ENCODE measurements at regions not wholly inside any gene's neighbourhood (a gene's known extent, or its start where the extent isn't known, plus 50 kb on each side); places are given as distances from the start of the nearest gene placed in this dataset.

GRCh38 chr9:88641456-88642240, 106.7 kb downstream of the NXNL2 start:
- ChIA-PET CTCF (no interaction called here), POLR2A (no interaction called here)
- H3K4me1 Mint-ChIP-seq (ENCODE audit: low read depth, unreplicated experiment), result no peaks in the 10 kb centered on the region

DNA sequence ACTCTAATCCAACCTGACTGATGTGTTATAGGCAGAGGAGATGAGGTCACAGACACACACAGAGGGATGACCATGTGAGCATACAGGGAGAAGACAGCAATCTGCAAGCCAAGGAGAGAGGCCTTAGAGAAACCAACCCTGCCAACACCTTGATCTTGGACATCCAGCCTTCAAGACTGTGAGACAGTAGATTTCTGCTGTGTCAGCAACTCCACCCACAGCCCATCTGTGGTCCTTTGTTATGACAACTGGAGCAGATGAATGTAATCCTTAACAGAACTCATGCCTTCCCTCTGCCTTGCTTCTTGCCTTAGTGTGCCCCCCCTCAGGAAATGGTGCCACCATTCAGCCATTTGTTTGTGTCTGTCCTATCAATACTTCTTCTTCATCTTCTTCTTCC, 107.4 kb downstream of the NXNL2 start:
- intact Hi-C loops (cut with micrococcal nuclease; ENCODE audit: unreplicated experiment), result no loop called here
- no peak overlapping the region for H3K27ac Mint-ChIP-seq (ENCODE audit: unreplicated experiment)
- no peaks in the 10 kb centered on the region for H3K27me3 ChIP-seq (replicated peaks; ENCODE audit: control insufficient read depth, insufficient read depth, low read length)
- TF ChIP-seq CTCF (IDR thresholded peaks at IDR 0.05; ENCODE audit: insufficient read depth in 1 of 2, low read depth in 1 of 2, low read length in 1 of 2, severe bottlenecking in 1 of 2, unreplicated experiment in 1 of 2), result no peak
- H3K27me3 Mint-ChIP-seq (ENCODE audit: insufficient read depth, unreplicated experiment), result no peaks in the 10 kb centered on the region
- DNase-seq, result no peak
- no peaks in the 10 kb centered on the region for H3K4me1 Mint-ChIP-seq (ENCODE audit: low read depth, unreplicated experiment)
- no TSS peak for BruUV-seq (replicated peaks)
- no peaks in the 10 kb centered on the region for H3K36me3 ChIP-seq (ENCODE audit: control insufficient read depth, insufficient read depth, low read length)
- H3K4me1 ChIP-seq, result no peaks in the 10 kb centered on the region
- ChIA-PET POLR2A (no interaction called here), CTCF (no interaction called here)
- H3K36me3 Mint-ChIP-seq (ENCODE audit: insufficient read depth, unreplicated experiment), result no peaks in the 10 kb centered on the region
- no peak overlapping the region for H3K4me3 ChIP-seq (ENCODE audit: low read depth, low read length)
- H3K9me3 Mint-ChIP-seq (ENCODE audit: unreplicated experiment), result no peaks in the 10 kb centered on the region
- no peak overlapping the region for H3K4me3 Mint-ChIP-seq (ENCODE audit: unreplicated experiment)
- H3K9me3 ChIP-seq, result no peaks in the 10 kb centered on the region

More at GRCh38 chr9:88641456-88642240, 106.7 kb downstream of the NXNL2 start:
- Histone ChIP-seq H3K4me3 (ENCODE audit: low read depth, low read length) (no peak overlapping the region), H3K36me3 (ENCODE audit: control insufficient read depth, insufficient read depth, low read length) (no peaks in the 10 kb centered on the region), H3K9me3 (no peaks in the 10 kb centered on the region), H3K4me1 (no peaks in the 10 kb centered on the region), H3K27me3 (replicated peaks; ENCODE audit: control insufficient read depth, insufficient read depth, low read length) (no peaks in the 10 kb centered on the region)
- Mint-ChIP-seq H3K27me3 (ENCODE audit: insufficient read depth, unreplicated experiment) (peaks cover 2% of the 10 kb centered on the region), H3K9me3 (ENCODE audit: unreplicated experiment) (peaks cover 5% of the 10 kb centered on the region), H3K36me3 (ENCODE audit: insufficient read depth, unreplicated experiment) (no peaks in the 10 kb centered on the region), H3K27ac (ENCODE audit: unreplicated experiment) (no peak overlapping the region), H3K4me3 (ENCODE audit: unreplicated experiment) (no peak overlapping the region)
- DNase-seq, result no peak
- no peak for TF ChIP-seq CTCF (IDR thresholded peaks at IDR 0.05; ENCODE audit: insufficient read depth in 1 of 2, low read depth in 1 of 2, low read length in 1 of 2, severe bottlenecking in 1 of 2, unreplicated experiment in 1 of 2)
- no TSS peak for BruUV-seq (replicated peaks)
- intact Hi-C loops (cut with micrococcal nuclease; ENCODE audit: unreplicated experiment), result no loop called here

DNA sequence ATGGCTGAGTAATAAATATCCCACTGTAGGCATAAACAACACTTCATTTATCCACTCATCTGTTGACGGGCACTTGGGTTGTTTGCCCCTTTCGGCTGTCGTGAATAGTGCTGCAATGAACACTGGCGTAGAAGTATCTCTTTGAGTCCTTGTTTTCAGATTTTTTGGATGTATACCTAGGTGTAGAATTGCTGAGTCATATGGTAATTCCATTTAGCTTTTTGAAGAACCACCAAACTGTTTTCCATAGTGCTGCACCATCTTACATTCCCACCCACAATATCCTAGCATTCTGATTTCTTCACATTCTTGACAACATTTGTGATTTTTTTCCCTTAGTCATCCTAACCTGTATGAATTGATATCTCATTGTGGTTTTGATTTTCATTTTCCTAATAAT, 109.0 kb downstream of the NXNL2 start:
- Mint-ChIP-seq H3K27ac (ENCODE audit: unreplicated experiment) (no peak overlapping the region), H3K4me1 (ENCODE audit: low read depth, unreplicated experiment) (no peaks in the 10 kb centered on the region), H3K4me3 (ENCODE audit: unreplicated experiment) (no peak overlapping the region), H3K36me3 (ENCODE audit: insufficient read depth, unreplicated experiment) (no peaks in the 10 kb centered on the region), H3K9me3 (ENCODE audit: unreplicated experiment) (no peaks in the 10 kb centered on the region), H3K27me3 (ENCODE audit: insufficient read depth, unreplicated experiment) (no peaks in the 10 kb centered on the region)
- Histone ChIP-seq H3K4me1 (no peaks in the 10 kb centered on the region), H3K4me3 (ENCODE audit: low read depth, low read length) (no peak overlapping the region), H3K36me3 (ENCODE audit: control insufficient read depth, insufficient read depth, low read length) (no peaks in the 10 kb centered on the region), H3K27me3 (replicated peaks; ENCODE audit: control insufficient read depth, insufficient read depth, low read length) (no peaks in the 10 kb centered on the region), H3K9me3 (no peaks in the 10 kb centered on the region)
- intact Hi-C loops (cut with micrococcal nuclease; ENCODE audit: unreplicated experiment), result no loop called here
- no peak for TF ChIP-seq CTCF (IDR thresholded peaks at IDR 0.05; ENCODE audit: insufficient read depth in 1 of 2, low read depth in 1 of 2, low read length in 1 of 2, severe bottlenecking in 1 of 2, unreplicated experiment in 1 of 2)
- no peak for DNase-seq
- BruUV-seq (replicated peaks), result no TSS peak
- POLR2A ChIA-PET, result no interaction called here
- CTCF ChIA-PET, result no interaction called here

All from Caco-2 (cell line).